ENCODE measurements at regions not wholly inside any gene's neighbourhood (a gene's known extent, or its start where the extent isn't known, plus 50 kb on each side); places are given as distances from the start of the nearest gene placed in this dataset.

DNA sequence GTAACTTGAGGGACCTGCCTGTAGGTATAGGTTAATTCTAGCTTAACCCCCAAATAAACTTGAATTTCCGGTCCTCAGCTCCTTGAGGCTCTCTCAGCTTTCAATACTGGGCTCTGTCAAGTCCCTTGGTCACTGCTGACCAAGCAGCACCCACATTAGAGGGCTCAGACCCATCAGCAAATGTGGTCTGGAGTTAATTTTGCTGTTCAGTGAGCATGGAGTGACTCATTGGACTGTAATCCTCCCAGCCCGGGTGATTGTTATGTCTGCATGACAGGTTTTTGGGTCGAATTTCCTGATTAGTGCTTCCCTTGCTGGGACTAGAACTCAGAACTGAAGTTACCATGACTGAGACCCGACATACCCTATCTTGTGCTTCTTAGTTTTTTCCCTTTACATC is 130.6 kb downstream of the URB2 start:
- TF ChIP-seq JUND (IDR thresholded peaks at IDR 0.05) = no peak
- TF ChIP-seq POLR2AphosphoS5 (IDR thresholded peaks at IDR 0.05; ENCODE audit: low read depth, low read length) = no peak
- TF ChIP-seq RFX5 (IDR thresholded peaks at IDR 0.05; ENCODE audit: low read length) = no peak
- no peak for TF ChIP-seq FOXJ3 (CRISPR knock-in tag; IDR thresholded peaks at IDR 0.05)
- TF ChIP-seq SIN3A (IDR thresholded peaks at IDR 0.05; ENCODE audit: borderline replicate concordance, low read depth, low read length) = no peak
- TF ChIP-seq TEAD4 (IDR thresholded peaks at IDR 0.05; ENCODE audit: borderline replicate concordance, insufficient read depth) = no peak
- no peak for TF ChIP-seq MEF2A (IDR thresholded peaks at IDR 0.05; ENCODE audit: borderline replicate concordance, low read depth)
- TF ChIP-seq RXRA (IDR thresholded peaks at IDR 0.05; ENCODE audit: borderline replicate concordance, low read depth) = no peak
- no peak for TF ChIP-seq TAF1 (IDR thresholded peaks at IDR 0.05; ENCODE audit: borderline replicate concordance, low read depth, low read length)
- no peak for TF ChIP-seq SMC3 (IDR thresholded peaks at IDR 0.05; ENCODE audit: low read depth, low read length)
- Histone ChIP-seq H3K79me2 (ENCODE audit: insufficient read depth) (no peaks in the 10 kb centered on the region), H3K4me1 (ENCODE audit: control insufficient read depth in 1 of 2, insufficient read depth in 2 of 2, low read depth in 1 of 2, low read length in 1 of 2) (peaks cover 0 to 5% of the 10 kb centered on the region in 2 experiments; a peak in 1 of 4 replicates), H3K36me3 (replicated peaks in 1 of 2; ENCODE audit: control insufficient read depth in 1 of 2, insufficient read depth in 2 of 2, low read length in 1 of 2) (no peaks in the 10 kb centered on the region), H2AFZ (ENCODE audit: low read depth) (no peak overlapping the region), H3K4me2 (no peak overlapping the region), H4K20me1 (ENCODE audit: insufficient read depth) (no peaks in the 10 kb centered on the region), H3F3A (replicated peaks; ENCODE audit: insufficient read depth) (no peaks in the 10 kb centered on the region), H3K9ac (no peak overlapping the region), H3K4me3 (ENCODE audit: low read depth in 2 of 2, low read length in 1 of 2) (no peak overlapping the region), H3K27ac (ENCODE audit: low read depth in 2 of 2, low read length in 1 of 2) (no peak overlapping the region), H3K9me3 (no peaks in the 10 kb centered on the region), H3K27me3 (ENCODE audit: insufficient read depth) (no peaks in the 10 kb centered on the region), H3K9me2 (no peaks in the 10 kb centered on the region)
- POLR2A ChIA-PET = interaction anchor here (0.6 kb wide), 1 partner anchor 78 kb away, joined by 3 read pairs; no protein-coding TSS in a partner anchor
- 10% methylated on average over 4 of the region's 4 CpGs for WGBS (ENCODE audit: low lambda C conversion rate)
- CTCF ChIA-PET = no interaction called here
- no peak for DNase-seq

DNA sequence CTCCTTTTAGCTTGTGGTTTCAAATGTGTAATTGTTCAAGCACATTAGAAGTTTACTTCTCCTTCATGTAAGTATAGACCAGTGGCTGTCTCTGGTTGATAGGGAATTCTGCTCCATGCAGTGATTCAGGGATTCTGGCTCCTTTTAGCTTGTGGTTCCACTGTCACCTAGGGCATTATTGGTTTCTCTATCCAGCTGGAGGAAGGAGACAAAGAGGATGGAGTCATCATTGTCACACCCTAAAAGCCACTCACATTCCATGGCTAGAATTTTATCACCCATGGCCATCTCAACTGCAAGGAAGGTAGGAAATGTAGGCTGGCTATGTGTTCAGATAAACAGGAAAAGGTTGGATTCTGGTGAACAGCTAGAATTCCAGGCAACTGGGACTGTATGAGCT is 131.2 kb downstream of the URB2 start:
- Histone ChIP-seq H3K4me3 (ENCODE audit: low read depth in 2 of 2, low read length in 1 of 2) (no peak overlapping the region), H3K9ac (no peak overlapping the region), H3K36me3 (replicated peaks in 1 of 2; ENCODE audit: control insufficient read depth in 1 of 2, insufficient read depth in 2 of 2, low read length in 1 of 2) (no peaks in the 10 kb centered on the region), H3K9me2 (no peaks in the 10 kb centered on the region), H3K4me2 (no peak overlapping the region), H4K20me1 (ENCODE audit: insufficient read depth) (no peaks in the 10 kb centered on the region), H3K4me1 (ENCODE audit: control insufficient read depth in 1 of 2, insufficient read depth in 2 of 2, low read depth in 1 of 2, low read length in 1 of 2) (peaks cover 0 to 5% of the 10 kb centered on the region in 2 experiments; a peak in 1 of 4 replicates), H3K27me3 (ENCODE audit: insufficient read depth) (no peaks in the 10 kb centered on the region), H3K79me2 (ENCODE audit: insufficient read depth) (no peaks in the 10 kb centered on the region), H3F3A (replicated peaks; ENCODE audit: insufficient read depth) (no peaks in the 10 kb centered on the region), H3K9me3 (no peaks in the 10 kb centered on the region), H3K27ac (ENCODE audit: low read depth in 2 of 2, low read length in 1 of 2) (no peak overlapping the region), H2AFZ (ENCODE audit: low read depth) (no peak overlapping the region)
- TF ChIP-seq, protein P1, sequence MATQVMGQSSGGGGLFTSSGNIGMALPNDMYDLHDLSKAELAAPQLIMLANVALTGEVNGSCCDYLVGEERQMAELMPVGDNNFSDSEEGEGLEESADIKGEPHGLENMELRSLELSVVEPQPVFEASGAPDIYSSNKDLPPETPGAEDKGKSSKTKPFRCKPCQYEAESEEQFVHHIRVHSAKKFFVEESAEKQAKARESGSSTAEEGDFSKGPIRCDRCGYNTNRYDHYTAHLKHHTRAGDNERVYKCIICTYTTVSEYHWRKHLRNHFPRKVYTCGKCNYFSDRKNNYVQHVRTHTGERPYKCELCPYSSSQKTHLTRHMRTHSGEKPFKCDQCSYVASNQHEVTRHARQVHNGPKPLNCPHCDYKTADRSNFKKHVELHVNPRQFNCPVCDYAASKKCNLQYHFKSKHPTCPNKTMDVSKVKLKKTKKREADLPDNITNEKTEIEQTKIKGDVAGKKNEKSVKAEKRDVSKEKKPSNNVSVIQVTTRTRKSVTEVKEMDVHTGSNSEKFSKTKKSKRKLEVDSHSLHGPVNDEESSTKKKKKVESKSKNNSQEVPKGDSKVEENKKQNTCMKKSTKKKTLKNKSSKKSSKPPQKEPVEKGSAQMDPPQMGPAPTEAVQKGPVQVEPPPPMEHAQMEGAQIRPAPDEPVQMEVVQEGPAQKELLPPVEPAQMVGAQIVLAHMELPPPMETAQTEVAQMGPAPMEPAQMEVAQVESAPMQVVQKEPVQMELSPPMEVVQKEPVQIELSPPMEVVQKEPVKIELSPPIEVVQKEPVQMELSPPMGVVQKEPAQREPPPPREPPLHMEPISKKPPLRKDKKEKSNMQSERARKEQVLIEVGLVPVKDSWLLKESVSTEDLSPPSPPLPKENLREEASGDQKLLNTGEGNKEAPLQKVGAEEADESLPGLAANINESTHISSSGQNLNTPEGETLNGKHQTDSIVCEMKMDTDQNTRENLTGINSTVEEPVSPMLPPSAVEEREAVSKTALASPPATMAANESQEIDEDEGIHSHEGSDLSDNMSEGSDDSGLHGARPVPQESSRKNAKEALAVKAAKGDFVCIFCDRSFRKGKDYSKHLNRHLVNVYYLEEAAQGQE (IDR thresholded peaks at IDR 0.05; ENCODE audit: low read depth, low read length) = no peak
- no peak for TF ChIP-seq EP300 (IDR thresholded peaks at IDR 0.05; ENCODE audit: borderline replicate concordance in 1 of 2, low read depth in 1 of 2, low read length in 1 of 2)
- no peak for TF ChIP-seq MEF2A (IDR thresholded peaks at IDR 0.05; ENCODE audit: borderline replicate concordance, low read depth)
- TF ChIP-seq YY1 (IDR thresholded peaks at IDR 0.05; ENCODE audit: low read depth) = no peak
- TF ChIP-seq SIN3A (IDR thresholded peaks at IDR 0.05; ENCODE audit: borderline replicate concordance, low read depth, low read length) = no peak
- no peak for TF ChIP-seq MXI1 (IDR thresholded peaks at IDR 0.05; ENCODE audit: low read depth, low read length)
- POLR2A ChIA-PET = no interaction called here
- CTCF ChIA-PET = no interaction called here
- no peak for DNase-seq

Data from SK-N-SH (cell line).